ENCODE measurements at regions not wholly inside any gene's neighbourhood (a gene's known extent, or its start where the extent isn't known, plus 50 kb on each side); places are given as distances from the start of the nearest gene placed in this dataset.
"Not testable (repeated sequence)": the region's sequence is repeated elsewhere in the genome, so short reads cannot be mapped to it uniquely, and the experiment has no call there.

- intact Hi-C loops (cut with micrococcal nuclease; ENCODE audit: unreplicated experiment), result no loop called here
- no peak overlapping the region for H3K4me3 ChIP-seq (ENCODE audit: low read depth, low read length, poor library complexity, severe bottlenecking)
- no peaks in the 10 kb centered on the region for H3K4me1 ChIP-seq (ENCODE audit: insufficient read depth, low read length, poor library complexity, severe bottlenecking)
- H3K27me3 ChIP-seq (replicated peaks; ENCODE audit: insufficient read depth, low read depth, low read length, poor library complexity), result no peaks in the 10 kb centered on the region
- no peaks in the 10 kb centered on the region for H3K36me3 ChIP-seq (ENCODE audit: insufficient read depth, low read length, poor library complexity, severe bottlenecking)
- ChIA-PET POLR2A (ENCODE audit: low non-redundant PET) (no interaction called here), CTCF (no interaction called here)
- H3K9me3 ChIP-seq (ENCODE audit: low read depth, low read length, poor library complexity, severe bottlenecking), result no peaks in the 10 kb centered on the region
- TF ChIP-seq CTCF (conservative IDR thresholded peaks at IDR 0.05; ENCODE audit: low read depth, low read length), result no peak
- no peak overlapping the region for H3K27ac ChIP-seq (ENCODE audit: low read depth, low read length, poor library complexity, severe bottlenecking)
- DNase-seq (ENCODE audit: low spot score), result no peak
- BruUV-seq (replicated peaks), result no TSS peak
Measured at GRCh38 chr2:78757191-78757590, 268.3 kb upstream of the REG3G start.

- CTCF ChIA-PET, result no interaction called here
- Histone ChIP-seq H3K4me3 (ENCODE audit: low read depth, low read length, poor library complexity, severe bottlenecking) (no peak overlapping the region), H3K36me3 (ENCODE audit: insufficient read depth, low read length, poor library complexity, severe bottlenecking) (no peaks in the 10 kb centered on the region), H3K4me1 (ENCODE audit: insufficient read depth, low read length, poor library complexity, severe bottlenecking) (no peaks in the 10 kb centered on the region), H3K9me3 (ENCODE audit: low read depth, low read length, poor library complexity, severe bottlenecking) (no peaks in the 10 kb centered on the region), H3K27ac (ENCODE audit: low read depth, low read length, poor library complexity, severe bottlenecking) (no peak overlapping the region), H3K27me3 (replicated peaks; ENCODE audit: insufficient read depth, low read depth, low read length, poor library complexity) (no peaks in the 10 kb centered on the region)
- no TSS peak for BruUV-seq (replicated peaks)
- no peak for DNase-seq (ENCODE audit: low spot score)
- TF ChIP-seq EZH2 (IDR thresholded peaks at IDR 0.05; ENCODE audit: borderline replicate concordance, low read depth, low read length, poor library complexity, severe bottlenecking), result no peak
- no peak for TF ChIP-seq CTCF (conservative IDR thresholded peaks at IDR 0.05; ENCODE audit: low read depth, low read length)
- intact Hi-C loops (cut with micrococcal nuclease; ENCODE audit: unreplicated experiment), result no loop called here
- POLR2A ChIA-PET (ENCODE audit: low non-redundant PET), result no interaction called here
Measured at GRCh38 chr2:78757640-78758039, 267.9 kb upstream of the REG3G start.

GRCh38 chr2:78758765-78759164 is 266.7 kb upstream of the REG3G start:
- H3K27me3 ChIP-seq (replicated peaks; ENCODE audit: insufficient read depth, low read depth, low read length, poor library complexity); H3K4me3 ChIP-seq (ENCODE audit: low read depth, low read length, poor library complexity, severe bottlenecking); CTCF ChIA-PET; intact Hi-C loops (cut with micrococcal nuclease; ENCODE audit: unreplicated experiment); H3K9me3 ChIP-seq (ENCODE audit: low read depth, low read length, poor library complexity, severe bottlenecking); POLR2A ChIA-PET (ENCODE audit: low non-redundant PET); DNase-seq (ENCODE audit: low spot score); H3K4me1 ChIP-seq (ENCODE audit: insufficient read depth, low read length, poor library complexity, severe bottlenecking); H3K27ac ChIP-seq (ENCODE audit: low read depth, low read length, poor library complexity, severe bottlenecking); BruUV-seq (replicated peaks); H3K36me3 ChIP-seq (ENCODE audit: insufficient read depth, low read length, poor library complexity, severe bottlenecking): not testable (repeated sequence)

DNA sequence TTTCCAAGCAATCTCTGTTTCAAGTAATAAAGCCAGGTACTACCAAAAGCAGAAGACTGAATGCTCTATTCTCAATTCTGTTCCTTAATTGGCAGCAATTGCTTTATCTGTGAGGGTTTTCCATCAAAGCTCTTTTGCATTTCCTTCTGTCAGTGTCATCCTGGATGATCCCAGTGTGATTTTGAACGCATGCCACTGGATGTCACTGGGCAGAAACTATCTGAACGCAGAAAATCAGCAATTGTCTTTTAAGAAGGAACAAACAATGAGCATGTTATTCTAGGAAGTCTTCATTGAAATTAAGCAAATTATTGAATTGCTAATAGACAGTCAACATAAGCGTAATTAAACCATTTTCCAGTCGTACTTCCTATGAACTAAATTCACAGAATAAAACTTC is 259.0 kb upstream of the REG3G start:
- TF ChIP-seq EZH2 (IDR thresholded peaks at IDR 0.05; ENCODE audit: borderline replicate concordance, low read depth, low read length, poor library complexity, severe bottlenecking) (no peak), CTCF (conservative IDR thresholded peaks at IDR 0.05; ENCODE audit: low read depth, low read length) (no peak)
- BruUV-seq (replicated peaks), result no TSS peak

More for the DNA sequence above, 259.0 kb upstream of the REG3G start:
- H3K36me3 ChIP-seq (ENCODE audit: insufficient read depth, low read length, poor library complexity, severe bottlenecking), result no peaks in the 10 kb centered on the region
- no peaks in the 10 kb centered on the region for H3K4me1 ChIP-seq (ENCODE audit: insufficient read depth, low read length, poor library complexity, severe bottlenecking)
- no peaks in the 10 kb centered on the region for H3K27me3 ChIP-seq (replicated peaks; ENCODE audit: insufficient read depth, low read depth, low read length, poor library complexity)
- H3K4me3 ChIP-seq (ENCODE audit: low read depth, low read length, poor library complexity, severe bottlenecking), result no peak overlapping the region
- no peak for DNase-seq (ENCODE audit: low spot score)
- no peaks in the 10 kb centered on the region for H3K9me3 ChIP-seq (ENCODE audit: low read depth, low read length, poor library complexity, severe bottlenecking)
- intact Hi-C loops (cut with micrococcal nuclease; ENCODE audit: unreplicated experiment), result no loop called here
- ChIA-PET POLR2A (ENCODE audit: low non-redundant PET) (no interaction called here), CTCF (no interaction called here)
- no peak overlapping the region for H3K27ac ChIP-seq (ENCODE audit: low read depth, low read length, poor library complexity, severe bottlenecking)

Data from A673 (cell line).